H7 (cell line): ENCODE measurements at regions not wholly inside any gene's neighbourhood (a gene's known extent, or its start where the extent isn't known, plus 50 kb on each side); places are given as distances from the start of the nearest gene placed in this dataset.

Experiments used
- DNase-seq: peaks from one replicate; pipeline ENCODE4 v3.0.0; 2012
- H3K27me3 ChIP-seq: 2 replicates; pipeline ENCODE4 v1.6.0; 2011; ENCODE audit warnings: mild to moderate bottlenecking, low read length; ENCODE audit not compliant: control insufficient read depth, insufficient read depth
- H3K36me3 ChIP-seq: replicated peaks from 2 replicates; pipeline ENCODE4 v1.5.1; 2011; ENCODE audit warnings: low read length; ENCODE audit not compliant: control insufficient read depth, insufficient read depth
- H3K4me3 ChIP-seq: 2 replicates; pipeline ENCODE4 v1.5.1; 2011; ENCODE audit warnings: low read depth, mild to moderate bottlenecking, control low read depth, low read length, moderate library complexity; ENCODE audit not compliant: insufficient read depth

DNA sequence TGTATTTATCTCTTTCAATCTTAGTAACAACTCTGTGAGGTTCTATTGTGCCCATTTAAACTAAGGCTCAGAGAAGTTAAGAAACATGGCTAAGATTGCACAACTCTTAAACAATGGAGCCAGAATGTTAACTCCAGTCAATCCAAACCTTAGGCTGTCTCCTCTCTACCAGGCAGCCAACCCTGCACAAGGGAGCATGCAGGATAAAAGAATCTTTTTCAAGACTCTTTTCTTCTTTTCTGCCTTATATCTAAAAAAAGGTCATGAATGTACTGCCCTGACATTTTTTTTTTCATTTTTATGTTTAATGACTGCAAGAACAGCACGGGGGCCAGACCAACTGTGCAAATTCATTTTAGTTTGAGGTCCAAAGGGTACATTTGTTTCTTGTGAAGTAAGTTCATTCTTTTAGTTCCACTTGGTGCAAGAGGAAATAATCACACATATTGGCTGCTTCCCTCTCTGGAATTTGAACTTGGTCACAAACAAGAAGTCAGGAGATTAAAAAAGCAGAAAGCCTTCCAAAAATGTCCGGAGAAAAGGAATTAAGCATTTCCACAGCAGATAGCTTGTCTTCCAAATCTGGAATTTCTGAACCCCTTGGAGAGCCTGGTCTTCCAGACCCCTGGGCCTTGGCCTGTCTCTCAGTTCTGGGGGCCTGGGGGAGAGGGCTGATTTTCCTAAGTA is 96.0 kb upstream of the RIOK3 start:
- Histone ChIP-seq H3K4me3 (no peak overlapping the region), H3K36me3 (no peaks in the 10 kb centered on the region), H3K27me3 (no peaks in the 10 kb centered on the region)
- no peak for DNase-seq

DNA sequence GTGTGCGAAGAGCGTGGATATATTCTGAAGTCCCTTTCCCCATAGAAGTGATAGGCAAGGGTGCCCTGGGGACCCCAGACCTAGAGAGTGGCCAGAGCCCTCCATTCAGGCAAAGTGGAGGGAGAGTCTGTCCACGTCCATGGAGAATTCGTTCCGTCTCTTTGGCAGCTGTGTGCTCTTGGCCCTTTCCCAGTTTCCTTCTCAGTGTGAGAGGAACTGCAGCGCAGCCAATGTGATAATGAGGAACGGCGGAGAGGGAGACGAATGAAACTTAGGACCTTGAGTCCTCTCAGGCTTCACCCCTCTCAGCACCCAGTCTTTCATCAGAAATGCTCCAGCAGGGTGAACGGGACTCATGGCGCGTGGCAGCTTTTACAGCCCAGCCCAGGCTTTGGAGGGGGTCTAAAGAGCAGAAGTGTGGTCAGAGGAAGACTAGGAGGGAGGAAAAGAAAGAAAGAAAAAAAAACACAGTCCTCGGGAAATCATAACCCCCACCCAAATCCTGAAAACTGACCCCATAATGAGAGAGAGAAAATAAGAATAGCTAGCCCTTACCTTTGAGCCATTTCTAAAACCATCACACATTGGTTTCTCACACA is 95.0 kb upstream of the RIOK3 start:
- H3K36me3 ChIP-seq, result no peaks in the 10 kb centered on the region
- no peak for DNase-seq
- H3K4me3 ChIP-seq, result no peak overlapping the region
- no peaks in the 10 kb centered on the region for H3K27me3 ChIP-seq

DNA sequence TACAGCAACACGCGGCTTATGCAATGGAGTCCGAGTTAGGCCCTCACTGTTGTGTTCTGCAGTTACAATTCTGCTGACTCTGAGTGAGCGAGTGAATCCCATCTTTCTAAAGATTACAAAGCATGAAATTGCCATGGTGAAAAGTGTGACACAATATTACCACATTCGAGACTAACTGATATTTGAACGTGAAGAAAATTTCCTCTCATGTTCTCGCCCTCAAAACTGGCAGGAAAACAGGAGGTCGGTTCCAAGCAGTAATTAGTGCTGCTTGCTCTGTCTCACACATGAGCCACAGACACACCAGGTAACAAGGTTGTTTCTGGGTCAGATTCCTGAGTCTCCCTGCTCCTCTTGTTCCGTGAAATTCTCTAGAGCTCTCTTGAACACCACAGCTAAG is 93.7 kb upstream of the RIOK3 start:
- H3K36me3 ChIP-seq, result no peaks in the 10 kb centered on the region
- no peak for DNase-seq
- no peak overlapping the region for H3K4me3 ChIP-seq
- H3K27me3 ChIP-seq, result no peaks in the 10 kb centered on the region

DNA sequence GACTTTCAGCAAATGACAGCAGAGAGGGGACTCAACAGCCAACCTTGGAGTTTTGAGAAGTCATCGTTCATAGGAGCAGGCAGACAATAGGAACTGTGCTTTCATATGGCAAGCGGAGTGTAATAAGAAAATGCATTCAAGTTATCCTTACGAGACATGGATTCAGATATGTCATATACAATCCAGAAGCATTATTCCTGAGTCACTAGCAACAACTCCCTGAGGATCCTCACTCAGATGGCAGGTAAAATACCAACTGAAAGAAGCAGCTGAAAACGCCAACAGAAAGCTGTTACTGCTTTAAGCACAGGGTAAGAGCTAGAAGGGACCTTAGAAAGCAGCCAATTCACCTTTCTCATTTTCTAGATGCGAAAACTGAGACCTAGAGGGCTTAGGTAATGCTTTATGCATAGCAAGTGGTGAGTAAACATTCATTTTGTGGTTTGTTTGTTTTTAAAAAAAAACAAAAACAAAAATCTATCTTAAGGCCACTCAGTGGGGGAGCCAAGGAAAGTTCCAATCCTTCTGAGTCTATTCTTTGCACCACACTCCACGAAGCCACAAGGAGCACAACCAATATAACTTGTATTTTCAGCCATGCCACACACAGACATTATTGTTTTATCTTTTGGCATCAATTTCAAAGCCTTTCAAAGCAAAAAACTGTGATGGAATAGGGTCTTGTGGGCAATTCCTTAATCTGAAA is 89.1 kb upstream of the RIOK3 start:
- Histone ChIP-seq H3K4me3 (no peak overlapping the region), H3K27me3 (no peaks in the 10 kb centered on the region), H3K36me3 (no peaks in the 10 kb centered on the region)
- DNase-seq, result no peak

DNA sequence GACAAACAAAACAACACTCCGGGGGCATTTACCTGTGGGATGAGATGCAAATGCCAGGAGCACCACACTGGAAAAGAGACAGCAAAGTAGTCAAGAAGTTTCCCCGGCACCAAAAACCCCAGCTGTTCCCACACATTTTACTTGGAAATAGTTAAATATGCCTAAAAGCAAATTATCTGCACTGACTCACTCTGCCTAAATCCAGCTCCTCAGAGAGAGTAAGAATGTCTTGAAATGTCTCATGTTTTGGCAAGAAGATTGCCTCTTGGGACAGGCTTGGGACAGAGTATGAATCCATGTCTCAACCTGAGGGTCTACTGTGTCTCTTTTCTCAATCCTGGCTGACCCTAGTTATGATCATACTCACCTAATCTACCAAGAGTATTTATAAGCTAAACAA is 87.5 kb upstream of the RIOK3 start:
- Histone ChIP-seq H3K36me3 (no peaks in the 10 kb centered on the region), H3K4me3 (no peak overlapping the region), H3K27me3 (no peaks in the 10 kb centered on the region)
- DNase-seq, result no peak

DNA sequence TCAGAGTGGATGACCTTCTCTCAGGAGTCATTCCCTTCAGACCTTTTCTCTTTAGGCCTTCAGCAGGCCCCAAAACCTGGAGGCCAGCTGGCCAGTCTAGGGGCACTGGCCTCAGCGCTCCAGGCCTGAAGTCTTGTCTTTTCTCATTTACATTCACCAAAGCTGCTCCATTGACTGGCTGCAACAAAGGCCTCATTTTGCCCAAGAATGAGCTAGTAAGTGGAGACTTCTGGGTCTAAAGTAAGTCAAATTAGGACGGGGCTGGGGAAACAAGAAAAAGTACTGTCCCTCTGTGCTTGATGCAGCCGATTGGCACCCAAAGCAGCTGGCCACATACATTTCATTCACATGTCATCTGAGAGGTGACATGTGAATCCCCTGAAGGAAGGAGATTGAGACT is 83.8 kb upstream of the RIOK3 start:
- Histone ChIP-seq H3K36me3 (no peaks in the 10 kb centered on the region), H3K4me3 (no peak overlapping the region)

DNA sequence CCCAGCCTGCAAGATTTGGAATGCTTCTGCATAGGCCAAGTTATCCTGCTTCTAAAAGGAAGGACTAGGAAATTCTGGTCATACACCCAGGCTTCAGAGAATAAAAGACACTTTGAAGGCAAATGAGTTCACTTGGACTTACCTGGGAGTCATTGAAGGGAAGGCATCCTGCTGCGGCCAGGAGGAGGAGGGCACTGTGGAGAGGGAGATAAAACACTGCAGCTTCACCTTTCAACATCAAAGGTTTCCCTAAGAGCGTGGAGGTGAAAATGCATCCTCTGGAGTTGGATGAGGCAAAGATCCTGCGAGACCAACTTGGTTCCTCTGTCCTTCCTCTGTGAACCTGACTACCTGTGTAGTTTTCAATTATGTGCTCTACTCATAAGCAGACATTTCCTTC is 79.5 kb upstream of the RIOK3 start:
- DNase-seq, result peak; percentile 45
- Histone ChIP-seq H3K27me3 (no peaks in the 10 kb centered on the region), H3K4me3 (no peak overlapping the region), H3K36me3 (no peaks in the 10 kb centered on the region)

More for the DNA sequence above, 83.8 kb upstream of the RIOK3 start:
- no peaks in the 10 kb centered on the region for H3K27me3 ChIP-seq
- no peak for DNase-seq

DNA sequence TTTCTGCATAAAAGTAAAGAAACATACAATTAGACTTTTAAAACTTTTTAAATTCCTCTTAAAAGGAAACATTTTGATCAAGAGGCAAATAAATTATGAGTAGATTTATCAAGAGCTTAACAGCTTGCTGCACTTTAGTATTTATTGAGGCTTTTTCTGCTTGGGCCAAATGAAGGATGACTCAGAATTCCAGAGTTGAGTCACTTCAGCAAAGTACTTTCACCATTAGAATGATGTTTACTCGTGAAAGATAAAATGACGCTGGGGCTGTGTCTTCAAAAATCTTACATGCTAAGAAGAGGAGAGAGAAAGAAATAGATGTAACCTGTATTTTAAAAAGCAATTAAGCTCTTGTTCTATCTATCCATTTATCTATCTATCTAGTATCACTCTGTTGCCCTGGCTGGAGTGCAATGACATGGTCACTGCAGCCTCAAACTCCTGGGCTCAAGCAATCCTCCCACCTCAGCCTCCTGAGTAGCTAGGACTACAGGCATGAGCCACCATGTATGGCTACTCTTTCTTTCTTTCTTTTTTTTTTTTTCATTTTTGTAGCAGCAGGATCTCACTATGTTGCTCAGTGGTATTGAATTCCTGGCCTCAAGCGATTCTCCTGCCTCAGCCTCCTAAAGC is 75.3 kb upstream of the RIOK3 start:
- Histone ChIP-seq H3K4me3 (no peak overlapping the region), H3K27me3 (no peaks in the 10 kb centered on the region), H3K36me3 (no peaks in the 10 kb centered on the region)
- DNase-seq, result no peak

DNA sequence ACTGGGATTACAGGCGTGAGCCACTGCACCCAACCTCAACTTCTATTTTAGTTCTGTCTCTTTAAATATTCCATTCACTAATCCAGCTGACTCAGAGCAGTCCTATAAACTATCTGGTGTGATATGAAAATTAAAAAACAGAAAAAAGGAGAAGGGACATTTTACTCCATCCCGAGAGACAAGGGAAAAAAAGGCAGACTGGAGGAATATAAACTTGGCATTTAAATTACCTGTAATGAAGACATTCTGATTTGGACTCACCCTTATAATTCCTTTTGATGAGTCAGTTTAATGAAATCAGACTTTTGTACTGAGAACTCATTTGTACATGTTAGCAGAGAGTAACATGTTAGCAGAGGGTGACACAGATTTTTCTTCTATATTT is 74.8 kb upstream of the RIOK3 start:
- Histone ChIP-seq H3K4me3 (no peak overlapping the region), H3K27me3 (no peaks in the 10 kb centered on the region), H3K36me3 (no peaks in the 10 kb centered on the region)
- DNase-seq, result no peak

DNA sequence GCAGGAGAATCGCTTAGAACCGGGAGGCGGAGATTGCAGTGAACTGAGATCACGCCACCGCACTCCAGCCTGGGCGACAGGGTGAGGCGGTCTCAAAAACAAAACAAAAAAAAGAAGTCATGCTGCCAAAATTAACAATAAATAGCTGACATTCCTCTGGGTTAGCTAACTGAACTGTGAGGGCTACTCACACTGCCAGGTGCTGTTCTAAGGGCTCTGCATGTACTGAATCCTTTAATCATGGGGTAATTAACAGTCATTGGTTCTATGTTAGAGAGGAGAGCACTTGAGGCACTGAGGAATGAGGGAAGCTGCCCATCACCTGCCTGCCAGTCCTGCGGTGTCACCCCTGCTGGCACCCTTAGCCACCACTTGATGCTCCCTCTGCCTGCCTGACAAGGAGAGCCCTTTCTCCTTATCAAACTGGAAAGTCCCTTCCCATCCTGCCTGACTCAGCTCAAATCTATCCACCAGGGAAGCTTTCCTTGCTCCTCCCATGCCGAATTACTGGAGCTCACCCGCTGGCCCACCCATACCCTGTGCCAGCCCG is 73.0 kb upstream of the RIOK3 start:
- DNase-seq, result peak; percentile 54

DNA sequence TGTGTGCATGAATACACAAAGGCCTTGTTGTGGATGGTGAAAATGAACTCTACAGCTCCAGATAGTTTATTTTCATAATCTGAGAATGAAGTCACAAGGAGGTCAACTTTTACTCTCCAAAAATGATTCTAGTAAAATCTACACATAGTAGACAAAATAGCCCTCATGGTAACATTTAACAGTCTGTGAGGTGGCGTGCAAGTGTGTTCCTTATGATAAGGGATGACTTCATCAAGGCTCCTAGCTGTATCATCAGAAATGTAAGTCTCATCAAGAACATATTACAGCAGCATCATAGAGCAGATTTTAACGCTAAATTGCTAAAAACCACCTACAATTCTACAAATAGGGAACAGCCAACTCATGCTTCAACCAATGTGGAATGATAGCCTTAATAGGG is 72.3 kb upstream of the RIOK3 start:
- no peak for DNase-seq
- Histone ChIP-seq H3K4me3 (no peak overlapping the region), H3K36me3 (no peaks in the 10 kb centered on the region), H3K27me3 (no peaks in the 10 kb centered on the region)

More for the DNA sequence above, 73.0 kb upstream of the RIOK3 start:
- Histone ChIP-seq H3K27me3 (no peaks in the 10 kb centered on the region), H3K4me3 (no peak overlapping the region), H3K36me3 (no peaks in the 10 kb centered on the region)

DNA sequence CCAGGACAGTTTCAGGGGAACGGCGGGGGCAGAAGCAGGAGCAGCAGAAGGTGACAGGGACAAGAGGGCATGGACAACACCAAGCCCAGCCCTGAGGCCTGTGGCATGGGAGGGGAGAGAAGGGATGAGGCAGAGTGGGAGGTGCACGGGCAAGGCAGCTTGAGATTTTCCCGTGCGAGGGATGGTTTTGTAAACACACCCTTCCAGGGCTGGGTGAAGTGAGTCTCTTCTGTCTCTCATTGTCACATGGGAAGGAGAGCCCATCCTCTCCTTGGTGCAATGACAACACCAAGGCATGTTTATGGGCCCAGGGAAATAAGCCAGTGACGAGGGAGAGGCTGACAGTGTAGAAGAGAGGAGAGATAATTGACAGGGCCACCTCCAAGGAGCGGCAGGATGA is 69.6 kb upstream of the RIOK3 start:
- no peak for DNase-seq
- H3K4me3 ChIP-seq, result no peak overlapping the region
- no peaks in the 10 kb centered on the region for H3K27me3 ChIP-seq
- H3K36me3 ChIP-seq, result no peaks in the 10 kb centered on the region

DNA sequence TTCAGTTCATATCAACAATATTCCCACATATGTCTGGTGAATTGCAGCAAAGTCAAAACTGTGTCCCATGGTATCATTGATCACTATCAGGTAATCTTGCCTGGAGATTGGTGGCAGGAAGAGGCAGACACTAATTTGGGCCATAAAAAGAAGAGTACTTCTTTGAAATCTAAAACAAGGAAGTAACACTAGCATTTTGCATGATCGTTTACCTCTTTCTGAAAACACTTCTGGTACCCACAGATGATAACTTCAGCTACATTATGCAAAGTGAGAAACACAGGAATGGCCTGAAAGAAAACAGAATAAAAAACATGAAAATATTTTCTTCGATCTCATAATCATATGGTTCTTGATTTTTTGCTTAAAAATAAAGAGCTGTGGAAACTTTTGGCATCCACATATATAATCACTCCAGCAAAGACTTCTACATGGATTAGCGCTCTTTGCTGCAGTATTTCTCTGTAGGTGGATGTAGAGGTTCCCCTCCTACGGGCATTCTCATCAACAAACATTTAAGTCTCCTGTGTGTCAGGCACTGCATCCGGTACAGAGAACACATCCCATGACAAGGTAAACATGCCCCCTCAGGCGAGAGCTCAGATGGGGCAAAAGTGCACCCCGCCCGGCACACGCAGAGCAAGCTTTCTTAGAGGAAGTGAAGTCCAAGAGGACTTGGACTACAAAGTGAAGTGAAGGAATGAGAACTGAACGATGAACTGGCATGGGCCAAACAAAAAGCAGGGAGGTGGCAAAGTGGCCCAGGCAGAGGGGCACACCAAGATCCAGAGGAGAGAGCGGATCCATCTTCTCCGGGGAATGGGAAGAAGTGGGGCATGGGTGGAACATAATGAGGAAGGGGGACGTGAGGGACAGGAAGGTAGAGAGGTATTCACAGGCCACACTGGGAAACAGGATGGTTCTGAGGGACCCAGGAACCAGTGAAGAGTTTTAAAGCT is 68.0 kb upstream of the RIOK3 start:
- no peak for DNase-seq
- H3K27me3 ChIP-seq, result no peaks in the 10 kb centered on the region
- no peaks in the 10 kb centered on the region for H3K36me3 ChIP-seq
- no peak overlapping the region for H3K4me3 ChIP-seq

DNA sequence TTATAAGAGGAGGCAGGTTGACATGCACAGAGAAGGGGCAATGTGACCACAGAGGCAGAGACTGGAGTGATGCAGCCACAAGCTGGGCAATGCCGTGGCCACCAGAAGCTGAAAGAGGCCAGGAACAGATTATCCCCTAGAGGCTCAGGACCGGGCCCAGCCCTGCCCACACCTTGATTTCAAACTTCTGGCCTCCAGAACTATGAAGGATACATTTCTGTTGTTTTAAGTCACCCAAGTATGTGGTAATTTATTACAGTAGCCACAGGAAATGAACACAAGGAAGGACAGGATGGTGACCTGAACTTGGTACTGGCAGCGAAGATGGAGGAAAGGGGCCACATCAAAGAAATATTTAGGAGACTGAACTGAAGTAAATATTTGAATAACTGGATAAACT is 66.8 kb upstream of the RIOK3 start:
- no peak for DNase-seq
- no peaks in the 10 kb centered on the region for H3K27me3 ChIP-seq
- no peaks in the 10 kb centered on the region for H3K36me3 ChIP-seq
- no peak overlapping the region for H3K4me3 ChIP-seq
